Endothelial cell of umbilical vein (primary cell): ENCODE measurements at regions not wholly inside any gene's neighbourhood (a gene's known extent, or its start where the extent isn't known, plus 50 kb on each side); places are given as distances from the start of the nearest gene placed in this dataset.

Experiments used
- BruUV-seq: library from RNA; stranded (reverse); fragments of 400-500 nt; replicated peaks from 2 replicates; lab custom pipeline; 2021; lab: Mats Ljungman, UMichigan
- CTCF ChIA-PET: fragments of 300-600, 350-600 bp; sonication (Branson Sonifier 250); formaldehyde crosslinking; loops from one replicate; lab custom pipeline; 2021; ENCODE audit warnings: antibody characterized with exemption, inconsistent platforms; lab: Charles Lee
- POLR2A ChIA-PET: fragments of 300-600, 350-600 bp; sonication (Branson Sonifier 250); formaldehyde crosslinking; loops from one replicate; lab custom pipeline; 2021; ENCODE audit warnings: antibody characterized with exemption, inconsistent platforms; lab: Charles Lee
- DNase-seq: peaks from one replicate; pipeline ENCODE4 v3.0.0-alpha.2; 2011; ENCODE audit warnings: low read depth, low spot score
- FAIRE-seq: peaks from 2 replicates; lab custom pipeline; 2011; peaks lifted over from hg19 to GRCh38; lab: Jason Lieb, UNC
- H2AFZ ChIP-seq: 2 replicates; pipeline ENCODE4 v1.6.0; 2012; ENCODE audit warnings: low read depth, low read length, control low read depth, inconsistent platforms
- H3K27ac ChIP-seq: 2 replicates; pipeline ENCODE4 v1.5.1; 2011; ENCODE audit warnings: low read depth, mild to moderate bottlenecking, control low read depth, low read length, moderate library complexity; ENCODE audit not compliant: insufficient read depth
- H3K27me3 ChIP-seq, 2 experiments: 2 replicates each; pipeline versions ENCODE4 v1.6.0 to v1.6.1; 2011; ENCODE audit warnings: low read length in 2 of 2, mixed read lengths in 1 of 2; ENCODE audit not compliant: control insufficient read depth in 2 of 2, insufficient read depth in 2 of 2
- H3K36me3 ChIP-seq, 2 experiments: 2 replicates in 1 of 2; 3 replicates in 1 of 2; pipeline ENCODE4 v1.5.1; 2011; ENCODE audit warnings: low read length in 2 of 2, mild to moderate bottlenecking in 1 of 2, moderate library complexity in 1 of 2; ENCODE audit not compliant: control insufficient read depth in 2 of 2, insufficient read depth in 2 of 2; ENCODE audit errors: extremely low read depth in 1 of 2
- H3K4me1 ChIP-seq: 3 replicates; pipeline ENCODE4 v1.5.1; 2011; ENCODE audit warnings: mild to moderate bottlenecking, low read length; ENCODE audit not compliant: control insufficient read depth, insufficient read depth; ENCODE audit errors: extremely low read depth
- H3K4me2 ChIP-seq: 2 replicates; pipeline ENCODE4 v1.6.1; 2011; ENCODE audit warnings: low read length, control low read depth, mixed read lengths; ENCODE audit not compliant: insufficient read depth
- H3K4me3 ChIP-seq, 3 experiments: fragments of 200-600 bp in 1 of 3; sonication (generic), shearing (Covaris generic) in 1 of 3; replicated peaks in 1 of 3; 2 replicates each; pipeline ENCODE4 v1.5.1; 2011 to 2016; ENCODE audit warnings: control low read depth in 3 of 3, low read length in 3 of 3, mild to moderate bottlenecking in 2 of 3, inconsistent platforms in 1 of 3, low read depth in 1 of 3, moderate library complexity in 1 of 3; ENCODE audit not compliant: insufficient read depth in 1 of 3
- H3K79me2 ChIP-seq: 2 replicates; pipeline ENCODE4 v1.6.0; 2012; ENCODE audit warnings: low read length, inconsistent platforms; ENCODE audit not compliant: control insufficient read depth, insufficient read depth
- H3K9ac ChIP-seq: replicated peaks from 2 replicates; pipeline ENCODE3; 2011; ENCODE audit warnings: low read length, control low read depth; ENCODE audit not compliant: insufficient read depth; ENCODE audit errors: extremely low read depth
- H3K9me1 ChIP-seq: replicated peaks from 3 replicates; pipeline ENCODE4 v1.6.0; 2011; ENCODE audit warnings: mild to moderate bottlenecking, low read length; ENCODE audit not compliant: control insufficient read depth, insufficient read depth; ENCODE audit errors: extremely low read depth
- H3K9me3 ChIP-seq: replicated peaks from 2 replicates; pipeline ENCODE4 v1.5.1; 2012; ENCODE audit warnings: low read length, inconsistent platforms; ENCODE audit not compliant: control insufficient read depth, insufficient read depth
- H4K20me1 ChIP-seq: replicated peaks from 2 replicates; pipeline ENCODE3; 2011; ENCODE audit warnings: mild to moderate bottlenecking, low read length; ENCODE audit not compliant: control insufficient read depth, insufficient read depth; ENCODE audit errors: extremely low read depth
- EZH2 ChIP-seq: IDR thresholded peaks from 2 replicates; pipeline ENCODE4 v1.6.1; 2012; ENCODE audit warnings: borderline replicate concordance, low read depth, mild to moderate bottlenecking, moderate library complexity, low read length, inconsistent platforms; ENCODE audit not compliant: severe bottlenecking
- FOS ChIP-seq: IDR thresholded peaks from 2 replicates; pipeline ENCODE4 v1.6.1; 2011; ENCODE audit warnings: mild to moderate bottlenecking, low read length, moderate library complexity, borderline replicate concordance; ENCODE audit not compliant: insufficient read depth
- GATA2 ChIP-seq: IDR thresholded peaks from 2 replicates; pipeline ENCODE4 v1.7.0; 2011; ENCODE audit warnings: low read depth, mild to moderate bottlenecking, moderate library complexity, mixed read lengths, low read length; ENCODE audit not compliant: insufficient read length, insufficient read depth
- JUN ChIP-seq: IDR thresholded peaks from 2 replicates; pipeline ENCODE4 v1.6.1; 2011; ENCODE audit warnings: borderline replicate concordance, low read depth; ENCODE audit not compliant: insufficient read length, insufficient read depth
- MYC ChIP-seq: IDR thresholded peaks from one replicate; pipeline ENCODE4 v1.6.1; 2011; ENCODE audit warnings: mild to moderate bottlenecking, low read depth, low read length
- POLR2A ChIP-seq: IDR thresholded peaks from 2 replicates; pipeline ENCODE4 v1.6.1; 2012; ENCODE audit warnings: low read depth, mild to moderate bottlenecking, control low read depth, low read length
- POLR2AphosphoS5 ChIP-seq: IDR thresholded peaks from 2 replicates; pipeline ENCODE4 v1.6.1; 2012; ENCODE audit warnings: low read depth, mild to moderate bottlenecking, control low read depth, low read length, moderate library complexity; ENCODE audit not compliant: insufficient read depth
- dilution Hi-C: fragments of 300-500 bp; cut with MboI; formaldehyde crosslinking; loops from one replicate; pipeline ENCODE4 v1.15.0; 2019; ENCODE audit warnings: low sequenced_read_pairs; ENCODE audit not compliant: extremely low pct_ligation_motif_present
- intact Hi-C: fragments of 100-400 bp; cut with micrococcal nuclease; formaldehyde crosslinking; loops from one replicate; pipeline ENCODE4 v1.10.0; 2022
- TF ChIP-seq, protein P1 (sequence below): IDR thresholded peaks from 2 replicates; pipeline ENCODE4 v1.6.1; 2011; ENCODE audit not compliant: insufficient read depth, insufficient read length
- TF ChIP-seq, protein P2 (sequence below), 2 donors: IDR thresholded peaks; 1 replicate in 1 of 2; 2 replicates in 1 of 2; pipeline ENCODE4 v1.5.1; 2011; ENCODE audit warnings: low read length in 2 of 2, mild to moderate bottlenecking in 2 of 2, moderate library complexity in 2 of 2, control low read depth in 1 of 2, inconsistent platforms in 1 of 2, low read depth in 1 of 2; ENCODE audit not compliant: insufficient read depth in 1 of 2; ENCODE audit errors: extremely low read depth in 1 of 2

DNA sequence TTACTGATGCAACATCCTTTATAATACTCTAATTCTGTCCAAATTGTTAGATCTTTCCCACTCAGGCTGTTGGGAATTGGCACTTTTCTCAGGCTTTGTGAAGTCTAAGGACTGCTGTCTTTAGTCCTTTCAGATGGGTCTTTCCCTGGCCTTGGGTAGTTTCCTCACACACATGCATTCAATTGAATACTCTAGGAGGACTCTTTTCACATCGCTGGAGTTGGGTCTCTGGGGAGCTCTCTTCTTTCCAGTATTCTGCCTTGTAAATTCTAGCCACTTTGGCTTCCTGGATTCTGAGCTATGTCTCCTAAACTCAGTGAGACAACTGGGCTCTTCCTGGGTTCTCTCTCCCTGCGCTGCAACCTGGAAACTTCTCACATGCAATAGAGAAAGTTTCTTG, 215.5 kb downstream of the SNX18 start:
- no peak for FAIRE-seq
- Histone ChIP-seq H3K79me2 (no peaks in the 10 kb centered on the region), H3K36me3 (no peaks in the 10 kb centered on the region), H2AFZ (no peak overlapping the region), H3K4me3 (no peak overlapping the region), H3K9me3 (no peaks in the 10 kb centered on the region), H3K9me1 (no peaks in the 10 kb centered on the region), H4K20me1 (no peaks in the 10 kb centered on the region), H3K27me3 (peaks cover 3 to 4% of the 10 kb centered on the region in 2 experiments), H3K4me1 (peaks cover 2% of the 10 kb centered on the region), H3K9ac (no peak overlapping the region), H3K27ac (no peak overlapping the region), H3K4me2 (no peak overlapping the region)
- TF ChIP-seq JUN = no peak
- no peak for TF ChIP-seq MYC
- TF ChIP-seq, protein P1, sequence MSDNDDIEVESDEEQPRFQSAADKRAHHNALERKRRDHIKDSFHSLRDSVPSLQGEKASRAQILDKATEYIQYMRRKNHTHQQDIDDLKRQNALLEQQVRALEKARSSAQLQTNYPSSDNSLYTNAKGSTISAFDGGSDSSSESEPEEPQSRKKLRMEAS = no peak
- TF ChIP-seq, protein P2, sequence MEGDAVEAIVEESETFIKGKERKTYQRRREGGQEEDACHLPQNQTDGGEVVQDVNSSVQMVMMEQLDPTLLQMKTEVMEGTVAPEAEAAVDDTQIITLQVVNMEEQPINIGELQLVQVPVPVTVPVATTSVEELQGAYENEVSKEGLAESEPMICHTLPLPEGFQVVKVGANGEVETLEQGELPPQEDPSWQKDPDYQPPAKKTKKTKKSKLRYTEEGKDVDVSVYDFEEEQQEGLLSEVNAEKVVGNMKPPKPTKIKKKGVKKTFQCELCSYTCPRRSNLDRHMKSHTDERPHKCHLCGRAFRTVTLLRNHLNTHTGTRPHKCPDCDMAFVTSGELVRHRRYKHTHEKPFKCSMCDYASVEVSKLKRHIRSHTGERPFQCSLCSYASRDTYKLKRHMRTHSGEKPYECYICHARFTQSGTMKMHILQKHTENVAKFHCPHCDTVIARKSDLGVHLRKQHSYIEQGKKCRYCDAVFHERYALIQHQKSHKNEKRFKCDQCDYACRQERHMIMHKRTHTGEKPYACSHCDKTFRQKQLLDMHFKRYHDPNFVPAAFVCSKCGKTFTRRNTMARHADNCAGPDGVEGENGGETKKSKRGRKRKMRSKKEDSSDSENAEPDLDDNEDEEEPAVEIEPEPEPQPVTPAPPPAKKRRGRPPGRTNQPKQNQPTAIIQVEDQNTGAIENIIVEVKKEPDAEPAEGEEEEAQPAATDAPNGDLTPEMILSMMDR (IDR thresholded peaks at IDR 0.05; ENCODE audit: extremely low read depth in 1 of 2, insufficient read depth in 1 of 2, low read depth in 1 of 2, low read length in 2 of 2) = no peak
- POLR2A ChIA-PET = no interaction called here
- dilution Hi-C loops = no loop called here
- intact Hi-C loops = no loop called here
- CTCF ChIA-PET = interaction anchor here (0.9 kb wide), 1 partner anchor 9 kb away, joined by 4 read pairs; no protein-coding TSS in a partner anchor
- no peak for DNase-seq
- no TSS peak for BruUV-seq

DNA sequence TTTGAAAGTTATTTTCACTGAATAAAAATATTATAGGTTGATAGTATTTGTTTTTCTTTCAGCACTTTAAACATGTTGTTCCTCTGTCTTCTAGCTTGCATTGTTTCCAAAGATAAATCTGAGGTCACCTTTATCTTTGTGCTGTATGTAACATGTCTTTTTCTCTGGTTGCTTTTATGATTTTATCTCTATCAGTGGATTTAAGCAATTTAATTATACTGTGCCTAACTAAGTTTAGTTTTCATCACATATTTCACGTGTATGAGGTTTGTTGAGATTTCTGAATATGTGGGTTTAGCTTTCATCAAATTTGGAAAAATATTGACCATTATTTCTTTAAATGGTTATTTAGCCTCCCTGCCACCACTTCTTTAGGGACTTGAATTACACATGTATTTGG, 214.5 kb downstream of the SNX18 start:
- peaks cover 9 to 10% of the 10 kb centered on the region in 2 experiments for H3K27me3 ChIP-seq
- CTCF ChIA-PET = no interaction called here
- no peaks in the 10 kb centered on the region for H3K9me3 ChIP-seq
- dilution Hi-C loops (no loop called here), intact Hi-C loops (no loop called here)
- H3K9ac ChIP-seq = no peak overlapping the region
- FAIRE-seq (no peak), DNase-seq (no peak)
- TF ChIP-seq EZH2 (no peak), POLR2AphosphoS5 (no peak), POLR2A (no peak), GATA2 (no peak), JUN (no peak), FOS (no peak), MYC (no peak)
- TF ChIP-seq, protein P2 (IDR thresholded peaks at IDR 0.05; ENCODE audit: extremely low read depth in 1 of 2, insufficient read depth in 1 of 2, low read depth in 1 of 2, low read length in 2 of 2) = no peak
- TF ChIP-seq, protein P1 = no peak
- POLR2A ChIA-PET = no interaction called here
- H2AFZ ChIP-seq = no peak overlapping the region
- H3K4me1 ChIP-seq = no peaks in the 10 kb centered on the region
- no peaks in the 10 kb centered on the region for H3K9me1 ChIP-seq
- no TSS peak for BruUV-seq
- H3K4me2 ChIP-seq = no peak overlapping the region
- no peak overlapping the region for H3K4me3 ChIP-seq
- H3K79me2 ChIP-seq = no peaks in the 10 kb centered on the region
- no peaks in the 10 kb centered on the region for H4K20me1 ChIP-seq
- no peak overlapping the region for H3K27ac ChIP-seq
- no peaks in the 10 kb centered on the region for H3K36me3 ChIP-seq
